ENCODE measurements at regions not wholly inside any gene's neighbourhood (a gene's known extent, or its start where the extent isn't known, plus 50 kb on each side); places are given as distances from the start of the nearest gene placed in this dataset.

GRCh38 chr3:193830791-193831191, 237.8 kb downstream of the OPA1 start:
- H3K27me3 ChIP-seq (replicated peaks; ENCODE audit: insufficient read depth): no peaks in the 10 kb centered on the region
- H3K9me3 ChIP-seq: no peaks in the 10 kb centered on the region
- peak; percentile 90 for DNase-seq (ENCODE audit: low spot score)
- peak overlapping the region; percentile 67 to 72 for H3K27ac ChIP-seq
- no peaks in the 10 kb centered on the region for H3K36me3 ChIP-seq
- H3K4me1 ChIP-seq (replicated peaks): peaks cover 5% of the 10 kb centered on the region
- 46% methylated on average over 8 of the region's 8 CpGs for WGBS
- intact Hi-C loops (cut with DNase I): no loop called here
- no peak overlapping the region for H3K4me3 ChIP-seq
- peak; percentile 67 for TF ChIP-seq POLR2AphosphoS5 (IDR thresholded peaks at IDR 0.05)
- TF ChIP-seq, protein P1, sequence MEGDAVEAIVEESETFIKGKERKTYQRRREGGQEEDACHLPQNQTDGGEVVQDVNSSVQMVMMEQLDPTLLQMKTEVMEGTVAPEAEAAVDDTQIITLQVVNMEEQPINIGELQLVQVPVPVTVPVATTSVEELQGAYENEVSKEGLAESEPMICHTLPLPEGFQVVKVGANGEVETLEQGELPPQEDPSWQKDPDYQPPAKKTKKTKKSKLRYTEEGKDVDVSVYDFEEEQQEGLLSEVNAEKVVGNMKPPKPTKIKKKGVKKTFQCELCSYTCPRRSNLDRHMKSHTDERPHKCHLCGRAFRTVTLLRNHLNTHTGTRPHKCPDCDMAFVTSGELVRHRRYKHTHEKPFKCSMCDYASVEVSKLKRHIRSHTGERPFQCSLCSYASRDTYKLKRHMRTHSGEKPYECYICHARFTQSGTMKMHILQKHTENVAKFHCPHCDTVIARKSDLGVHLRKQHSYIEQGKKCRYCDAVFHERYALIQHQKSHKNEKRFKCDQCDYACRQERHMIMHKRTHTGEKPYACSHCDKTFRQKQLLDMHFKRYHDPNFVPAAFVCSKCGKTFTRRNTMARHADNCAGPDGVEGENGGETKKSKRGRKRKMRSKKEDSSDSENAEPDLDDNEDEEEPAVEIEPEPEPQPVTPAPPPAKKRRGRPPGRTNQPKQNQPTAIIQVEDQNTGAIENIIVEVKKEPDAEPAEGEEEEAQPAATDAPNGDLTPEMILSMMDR (IDR thresholded peaks at IDR 0.05): no peak
- peak; percentile 23 for TF ChIP-seq POLR2A (IDR thresholded peaks at IDR 0.05)

- intact Hi-C loops (cut with DNase I): no loop called here
- WGBS: 67% methylated on average over 24 of the region's 24 CpGs
- H3K9me3 ChIP-seq: no peaks in the 10 kb centered on the region
- DNase-seq (ENCODE audit: low spot score): peak; percentile 73
- H3K36me3 ChIP-seq: no peaks in the 10 kb centered on the region
- H3K4me3 ChIP-seq: no peak overlapping the region
- no peak for TF ChIP-seq POLR2A (IDR thresholded peaks at IDR 0.05)
- TF ChIP-seq, protein P1 (IDR thresholded peaks at IDR 0.05): no peak
- no peak for TF ChIP-seq POLR2AphosphoS5 (IDR thresholded peaks at IDR 0.05)
- H3K27ac ChIP-seq: peak overlapping the region; percentile 67 to 72
- H3K4me1 ChIP-seq (replicated peaks): peaks cover 5% of the 10 kb centered on the region
- H3K27me3 ChIP-seq (replicated peaks; ENCODE audit: insufficient read depth): no peaks in the 10 kb centered on the region
Observed at GRCh38 chr3:193831495-193832455, 238.8 kb downstream of the OPA1 start.

DNA sequence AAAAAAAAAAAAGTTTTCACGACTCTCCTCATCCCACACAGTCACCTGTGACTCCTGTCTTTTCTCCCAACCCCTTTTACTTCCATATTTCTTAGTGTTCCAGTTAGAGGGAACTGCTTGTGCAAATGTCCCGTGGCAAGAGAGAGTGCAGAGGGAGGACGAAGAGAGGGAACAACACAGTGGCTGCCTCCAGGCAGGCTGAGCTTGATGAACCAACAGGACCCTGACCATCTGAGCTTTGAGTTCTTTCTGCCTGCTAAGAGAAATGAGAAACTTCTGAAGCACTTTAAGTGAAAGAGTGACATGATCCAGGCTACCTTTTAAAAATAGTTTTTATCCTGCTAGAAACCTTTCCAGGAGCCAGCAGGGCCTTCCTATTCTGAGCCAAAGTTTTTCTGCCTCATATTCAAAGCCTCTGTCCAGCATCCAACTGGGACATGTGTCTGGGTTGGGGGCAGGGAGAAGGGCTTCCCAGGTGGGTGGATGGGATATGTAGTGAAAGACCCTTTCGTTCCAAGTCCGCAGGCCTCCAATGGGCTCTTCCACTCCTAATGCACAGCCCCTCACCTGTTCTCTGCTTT, 239.9 kb downstream of the OPA1 start:
- H3K4me3 ChIP-seq: no peak overlapping the region
- no peaks in the 10 kb centered on the region for H3K27me3 ChIP-seq (replicated peaks; ENCODE audit: insufficient read depth)

GRCh38 chr3:193833592-193833991, 240.6 kb downstream of the OPA1 start:
- WGBS: 96% methylated on average over 11 of the region's 11 CpGs
- intact Hi-C loops (cut with DNase I): no loop called here
- no peak for DNase-seq (ENCODE audit: low spot score)
- no peak overlapping the region for H3K27ac ChIP-seq
- no peaks in the 10 kb centered on the region for H3K36me3 ChIP-seq
- no peak overlapping the region for H3K4me3 ChIP-seq
- TF ChIP-seq POLR2AphosphoS5 (IDR thresholded peaks at IDR 0.05) (no peak), POLR2A (IDR thresholded peaks at IDR 0.05) (no peak)
- TF ChIP-seq, protein P1 (IDR thresholded peaks at IDR 0.05): no peak
- no peaks in the 10 kb centered on the region for H3K27me3 ChIP-seq (replicated peaks; ENCODE audit: insufficient read depth)
- H3K4me1 ChIP-seq (replicated peaks): peaks cover 1% of the 10 kb centered on the region
- no peaks in the 10 kb centered on the region for H3K9me3 ChIP-seq

More for the DNA sequence above, 239.9 kb downstream of the OPA1 start:
- Histone ChIP-seq H3K36me3 (no peaks in the 10 kb centered on the region), H3K4me1 (replicated peaks) (peaks cover 5% of the 10 kb centered on the region), H3K9me3 (no peaks in the 10 kb centered on the region), H3K27ac (no peak overlapping the region)
- DNase-seq (ENCODE audit: low spot score): no peak
- no peak for TF ChIP-seq POLR2AphosphoS5 (IDR thresholded peaks at IDR 0.05)
- TF ChIP-seq, protein P1 (IDR thresholded peaks at IDR 0.05): no peak
- no peak for TF ChIP-seq POLR2A (IDR thresholded peaks at IDR 0.05)
- intact Hi-C loops (cut with DNase I): no loop called here
- 88% methylated on average over 5 of the region's 5 CpGs for WGBS

Measured in prostate gland (tissue), 2 donors.